ENCODE measurements at regions not wholly inside any gene's neighbourhood (a gene's known extent, or its start where the extent isn't known, plus 50 kb on each side); places are given as distances from the start of the nearest gene placed in this dataset.

DNA sequence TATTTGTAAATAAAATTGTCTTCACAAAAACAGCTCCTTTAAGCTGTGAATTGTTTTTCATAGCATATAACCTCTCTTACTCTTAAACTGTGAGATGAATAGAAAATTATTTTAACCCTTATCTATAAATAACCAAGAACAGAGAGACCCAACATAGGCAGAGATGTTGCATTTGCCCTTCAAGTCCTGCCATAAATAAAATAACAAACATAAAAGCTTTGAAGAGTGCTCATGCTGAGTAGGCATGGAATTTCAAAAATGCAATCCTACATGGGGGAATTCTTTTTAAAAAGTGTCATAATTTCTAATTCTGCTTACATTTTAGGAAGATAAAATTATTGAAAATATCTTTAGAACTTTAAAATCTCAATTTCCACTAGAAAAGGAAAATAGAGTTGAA lies 124.1 kb upstream of the FERD3L start:
- no peak overlapping the region for H3K4me3 Mint-ChIP-seq
- no peak overlapping the region for H3K4me2 ChIP-seq (replicated peaks; ENCODE audit: extremely low read depth, low read length, poor library complexity, severe bottlenecking)
- H3K4me1 Mint-ChIP-seq = no peaks in the 10 kb centered on the region
- no peak overlapping the region for H3K27ac Mint-ChIP-seq
- H3K9me3 ChIP-seq (replicated peaks in 1 of 2; ENCODE audit: control insufficient read depth in 1 of 2, insufficient read depth in 1 of 2, low read length in 2 of 2) = no peaks in the 10 kb centered on the region
- no peak for DNase-seq
- H3K36me3 ChIP-seq (replicated peaks in 1 of 2; ENCODE audit: control insufficient read depth in 1 of 2, insufficient read depth in 2 of 2, low read length in 2 of 2) = no peaks in the 10 kb centered on the region
- no peaks in the 10 kb centered on the region for H3K79me2 ChIP-seq (ENCODE audit: insufficient read depth, low read length)
- no peaks in the 10 kb centered on the region for H3K4me1 ChIP-seq (ENCODE audit: control insufficient read depth in 1 of 2, insufficient read depth in 2 of 2, low read length in 2 of 2)
- peaks cover 0 to 3% (median 0%) of the 10 kb centered on the region in 3 donors for H3K27me3 Mint-ChIP-seq (ENCODE audit: low read depth in 3 of 3)
- no peak overlapping the region for H3K9ac ChIP-seq (ENCODE audit: insufficient read depth, low read length, poor library complexity, severe bottlenecking)
- H2AFZ ChIP-seq (ENCODE audit: insufficient read depth, low read depth, low read length, poor library complexity, severe bottlenecking) = no peak overlapping the region
- H3K27me3 ChIP-seq (ENCODE audit: control insufficient read depth in 2 of 2, insufficient read depth in 2 of 2, low read length in 2 of 2) = no peaks in the 10 kb centered on the region
- intact Hi-C loops (cut with micrococcal nuclease) = no loop called here
- peaks cover 0 to 5% (median 3%) of the 10 kb centered on the region in 7 donors for H3K9me3 Mint-ChIP-seq
- no peak overlapping the region for H3K27ac ChIP-seq (ENCODE audit: low read depth in 1 of 2, low read length in 2 of 2)
- TF ChIP-seq, protein P1, sequence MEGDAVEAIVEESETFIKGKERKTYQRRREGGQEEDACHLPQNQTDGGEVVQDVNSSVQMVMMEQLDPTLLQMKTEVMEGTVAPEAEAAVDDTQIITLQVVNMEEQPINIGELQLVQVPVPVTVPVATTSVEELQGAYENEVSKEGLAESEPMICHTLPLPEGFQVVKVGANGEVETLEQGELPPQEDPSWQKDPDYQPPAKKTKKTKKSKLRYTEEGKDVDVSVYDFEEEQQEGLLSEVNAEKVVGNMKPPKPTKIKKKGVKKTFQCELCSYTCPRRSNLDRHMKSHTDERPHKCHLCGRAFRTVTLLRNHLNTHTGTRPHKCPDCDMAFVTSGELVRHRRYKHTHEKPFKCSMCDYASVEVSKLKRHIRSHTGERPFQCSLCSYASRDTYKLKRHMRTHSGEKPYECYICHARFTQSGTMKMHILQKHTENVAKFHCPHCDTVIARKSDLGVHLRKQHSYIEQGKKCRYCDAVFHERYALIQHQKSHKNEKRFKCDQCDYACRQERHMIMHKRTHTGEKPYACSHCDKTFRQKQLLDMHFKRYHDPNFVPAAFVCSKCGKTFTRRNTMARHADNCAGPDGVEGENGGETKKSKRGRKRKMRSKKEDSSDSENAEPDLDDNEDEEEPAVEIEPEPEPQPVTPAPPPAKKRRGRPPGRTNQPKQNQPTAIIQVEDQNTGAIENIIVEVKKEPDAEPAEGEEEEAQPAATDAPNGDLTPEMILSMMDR (IDR thresholded peaks at IDR 0.05) = no peak
- H3K36me3 Mint-ChIP-seq = no peaks in the 10 kb centered on the region
- no peaks in the 10 kb centered on the region for H4K20me1 ChIP-seq (ENCODE audit: insufficient read depth, low read length)
- no peak overlapping the region for H3K4me3 ChIP-seq (replicated peaks in 1 of 3; ENCODE audit: low read depth in 2 of 3, low read length in 3 of 3)

DNA sequence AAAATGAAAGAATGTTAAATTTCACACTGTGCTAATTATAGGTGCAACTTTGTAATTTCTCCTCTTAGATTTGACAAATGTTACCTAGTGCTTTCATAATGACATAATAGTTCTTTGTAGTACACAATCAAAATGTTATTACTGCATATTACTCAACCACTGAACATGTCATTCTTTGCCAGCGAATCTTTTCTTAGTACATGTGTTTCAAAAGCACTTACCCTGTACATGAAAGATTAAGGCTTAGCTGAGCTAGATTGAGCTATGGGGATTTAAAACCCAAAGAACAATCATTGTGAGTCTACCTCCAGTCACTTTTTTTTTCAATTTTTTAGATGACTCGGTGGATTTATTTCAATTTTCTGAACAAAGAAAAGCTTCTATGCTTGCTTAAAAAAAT lies 123.5 kb upstream of the FERD3L start:
- DNase-seq = no peak
- no peaks in the 10 kb centered on the region for H3K36me3 Mint-ChIP-seq
- H3K36me3 ChIP-seq (replicated peaks in 1 of 2; ENCODE audit: control insufficient read depth in 1 of 2, insufficient read depth in 2 of 2, low read length in 2 of 2) = no peaks in the 10 kb centered on the region
- no peaks in the 10 kb centered on the region for H3K4me1 ChIP-seq (ENCODE audit: control insufficient read depth in 1 of 2, insufficient read depth in 2 of 2, low read length in 2 of 2)
- H2AFZ ChIP-seq (ENCODE audit: insufficient read depth, low read depth, low read length, poor library complexity, severe bottlenecking) = no peak overlapping the region
- no peaks in the 10 kb centered on the region for H3K9me3 ChIP-seq (replicated peaks in 1 of 2; ENCODE audit: control insufficient read depth in 1 of 2, insufficient read depth in 1 of 2, low read length in 2 of 2)
- peaks cover 0 to 3% (median 0%) of the 10 kb centered on the region in 3 donors for H3K27me3 Mint-ChIP-seq (ENCODE audit: low read depth in 3 of 3)
- peaks cover 0 to 5% (median 3%) of the 10 kb centered on the region in 7 donors for H3K9me3 Mint-ChIP-seq
- no peak overlapping the region for H3K27ac Mint-ChIP-seq
- H4K20me1 ChIP-seq (ENCODE audit: insufficient read depth, low read length) = no peaks in the 10 kb centered on the region
- no peaks in the 10 kb centered on the region for H3K4me1 Mint-ChIP-seq
- H3K27me3 ChIP-seq (ENCODE audit: control insufficient read depth in 2 of 2, insufficient read depth in 2 of 2, low read length in 2 of 2) = no peaks in the 10 kb centered on the region
- H3K79me2 ChIP-seq (ENCODE audit: insufficient read depth, low read length) = no peaks in the 10 kb centered on the region
- H3K4me3 ChIP-seq (replicated peaks in 1 of 3; ENCODE audit: low read depth in 2 of 3, low read length in 3 of 3) = no peak overlapping the region
- H3K4me3 Mint-ChIP-seq = no peak overlapping the region
- H3K4me2 ChIP-seq (replicated peaks; ENCODE audit: extremely low read depth, low read length, poor library complexity, severe bottlenecking) = no peak overlapping the region
- no peak overlapping the region for H3K27ac ChIP-seq (ENCODE audit: low read depth in 1 of 2, low read length in 2 of 2)
- TF ChIP-seq, protein P1 (IDR thresholded peaks at IDR 0.05) = no peak
- no peak overlapping the region for H3K9ac ChIP-seq (ENCODE audit: insufficient read depth, low read length, poor library complexity, severe bottlenecking)
- WGBS (ENCODE audit: insufficient coverage) = no CpG with 5 or more reads among the region's 2 CpGs
- intact Hi-C loops (cut with micrococcal nuclease) = no loop called here

Data from CD14-positive monocyte (primary cell).